GM19043 (cell line): ENCODE measurements at regions not wholly inside any gene's neighbourhood (a gene's known extent, or its start where the extent isn't known, plus 50 kb on each side); places are given as distances from the start of the nearest gene placed in this dataset.

Experiments used
- ATAC-seq: cut with Tn5 transposase; IDR thresholded peaks from one replicate; pipeline ENCODE4 v1.9.1; 2021; ENCODE audit warnings: low read depth; ENCODE audit not compliant: unreplicated experiment

DNA sequence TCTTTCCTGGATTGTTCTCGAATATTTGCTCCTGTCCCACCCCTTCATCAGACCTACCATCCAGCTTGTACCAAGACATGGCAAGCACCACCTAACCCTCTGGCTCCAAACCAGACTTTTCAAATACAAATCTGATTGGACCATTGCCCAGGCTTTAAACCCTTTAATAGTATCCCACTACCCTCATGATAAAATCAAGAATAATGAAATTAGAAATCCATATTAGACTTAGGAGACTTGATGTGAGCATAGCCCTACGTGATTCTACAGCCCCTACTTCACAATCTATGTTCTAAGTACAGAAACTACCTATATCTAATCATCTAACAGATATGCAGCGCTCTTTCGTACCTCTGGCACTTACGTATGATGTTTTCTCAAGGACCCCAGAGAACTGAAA lies 375.2 kb upstream of the CPEB2 start:
- no peak for ATAC-seq

DNA sequence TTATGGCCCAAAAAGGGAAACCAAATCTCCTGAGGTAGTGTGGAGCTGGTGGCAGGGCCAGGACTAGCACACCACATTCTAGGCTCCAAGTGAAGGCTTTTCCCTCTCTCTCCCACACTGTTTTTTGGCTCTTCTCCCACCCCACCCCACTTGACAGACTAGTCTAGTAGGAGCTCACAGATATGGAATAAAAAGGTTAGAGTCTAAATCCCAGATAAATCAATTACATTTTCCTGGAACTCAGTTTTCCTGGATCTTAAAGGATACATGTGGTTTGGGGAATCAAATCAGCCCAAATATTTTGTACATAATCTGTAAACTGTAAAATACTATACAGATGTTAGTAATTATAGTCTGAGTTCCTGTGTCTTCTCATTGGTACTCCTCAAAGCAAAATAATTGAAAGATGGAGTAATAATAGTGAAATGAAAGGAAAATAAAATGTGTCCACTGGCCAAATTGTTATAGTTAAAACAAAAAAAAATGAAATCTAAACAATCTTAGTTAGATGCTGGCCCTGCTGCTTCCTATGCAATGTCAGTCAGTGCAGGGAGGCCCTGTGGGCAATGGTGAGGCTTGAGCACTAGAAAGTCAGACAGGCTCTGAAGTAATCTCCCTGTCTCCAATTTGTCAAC lies 370.4 kb upstream of the CPEB2 start:
- no peak for ATAC-seq

DNA sequence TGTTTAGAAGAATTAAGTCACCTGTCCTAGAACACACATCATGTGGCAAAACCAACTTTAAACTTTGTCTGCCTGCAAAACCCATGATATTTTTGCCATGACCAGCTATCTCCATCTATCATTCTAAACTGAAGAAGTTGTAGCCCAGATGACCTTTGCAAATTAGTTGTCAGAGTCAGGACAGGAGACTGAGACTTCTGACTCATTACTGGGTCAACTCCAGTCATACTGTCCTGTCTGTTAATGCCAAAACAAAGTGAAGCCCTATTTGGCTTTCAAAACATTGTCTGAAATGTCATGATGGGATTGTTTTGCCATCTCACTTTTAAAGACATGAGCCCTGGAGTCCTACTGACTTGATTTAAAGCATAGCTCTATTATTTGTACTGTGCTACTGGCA lies 365.7 kb upstream of the CPEB2 start:
- no peak for ATAC-seq

DNA sequence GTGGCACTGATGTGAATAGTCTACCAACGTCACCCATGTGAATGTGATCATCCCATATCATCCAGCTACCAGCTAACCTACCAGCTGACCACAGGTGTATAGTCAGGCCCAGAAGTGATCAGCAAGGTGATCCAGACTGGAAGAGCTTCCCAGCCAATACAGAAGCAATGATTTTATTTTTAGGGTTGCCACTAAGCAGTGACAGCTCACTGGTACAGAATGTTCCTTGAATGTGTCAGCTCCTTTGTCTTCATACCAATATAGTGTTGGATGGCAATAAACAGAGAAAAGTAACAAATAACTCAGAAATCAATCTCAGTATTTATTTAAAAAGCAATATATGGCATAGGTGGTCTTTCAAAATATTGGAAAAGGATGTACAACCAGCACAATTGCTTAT lies 361.8 kb upstream of the CPEB2 start:
- ATAC-seq: no peak

DNA sequence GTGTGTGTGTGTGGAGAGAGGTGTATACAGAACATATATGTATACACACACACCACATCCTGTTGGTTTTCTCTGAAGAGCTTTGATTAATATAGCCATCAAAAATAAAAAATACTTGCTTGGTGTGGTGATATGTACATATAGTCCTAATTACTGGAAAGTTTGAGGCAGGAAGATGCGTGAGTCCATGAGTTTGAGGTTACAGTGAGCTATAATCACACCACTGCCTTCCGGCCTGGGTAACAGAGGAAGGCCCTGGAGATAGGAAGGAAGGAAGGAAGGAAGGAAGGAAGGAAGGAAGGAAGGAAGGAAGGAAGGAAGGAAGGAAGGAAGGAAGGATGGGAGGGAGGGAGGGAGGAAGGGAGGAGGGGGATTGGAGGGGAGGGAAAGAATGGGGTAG lies 360.4 kb upstream of the CPEB2 start:
- ATAC-seq: no peak

DNA sequence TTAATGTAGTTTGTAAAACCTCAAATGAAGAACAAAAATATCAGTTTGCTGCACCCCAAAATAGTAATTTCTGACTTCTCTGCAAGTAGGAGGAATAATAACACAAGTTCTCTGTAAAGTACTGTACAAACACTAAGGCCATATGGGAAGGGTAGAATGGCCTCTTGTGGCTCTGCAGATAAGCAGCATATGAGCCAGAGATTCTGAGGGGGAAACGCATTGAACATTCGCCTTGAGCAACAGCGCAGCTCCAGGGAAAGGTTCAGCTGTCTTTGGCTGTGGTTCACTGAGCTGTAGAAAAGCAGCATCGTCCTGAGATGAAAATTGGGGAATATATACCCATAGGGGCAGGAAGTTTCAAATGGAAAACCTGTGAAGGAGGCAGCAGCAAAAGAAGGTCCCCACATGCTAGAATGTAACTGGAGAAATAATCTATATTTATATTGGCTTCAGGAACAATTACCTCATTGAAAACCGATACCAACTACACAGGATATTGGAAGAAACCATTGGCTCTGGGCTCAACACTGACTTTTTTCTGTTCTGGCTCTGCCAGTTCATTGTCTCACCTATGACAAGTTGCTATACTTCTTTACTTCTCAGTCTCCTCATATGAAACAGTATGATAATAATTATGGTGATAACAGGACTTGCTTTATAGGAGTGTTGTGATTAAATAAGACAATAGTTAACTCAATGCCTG lies 357.6 kb upstream of the CPEB2 start:
- ATAC-seq: no peak

DNA sequence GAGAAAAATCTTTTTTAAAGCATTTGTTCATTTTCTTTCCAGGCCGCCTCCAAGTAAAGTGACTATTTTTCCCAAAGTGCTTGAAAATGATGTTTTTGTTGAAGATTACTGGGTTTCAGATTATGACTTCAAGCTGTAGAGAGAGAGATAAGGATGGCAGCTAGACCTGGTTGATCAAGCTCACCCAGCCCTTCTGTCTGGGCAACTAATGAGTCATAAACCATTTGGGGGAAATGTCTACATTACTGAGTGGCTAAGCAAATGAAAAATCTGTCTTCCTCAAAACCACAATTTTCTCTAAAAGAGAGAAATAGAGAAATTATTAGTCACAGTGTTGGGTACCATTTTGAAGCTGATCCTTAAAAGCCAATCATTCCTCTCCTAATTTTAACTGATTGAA lies 355.4 kb upstream of the CPEB2 start:
- no peak for ATAC-seq

DNA sequence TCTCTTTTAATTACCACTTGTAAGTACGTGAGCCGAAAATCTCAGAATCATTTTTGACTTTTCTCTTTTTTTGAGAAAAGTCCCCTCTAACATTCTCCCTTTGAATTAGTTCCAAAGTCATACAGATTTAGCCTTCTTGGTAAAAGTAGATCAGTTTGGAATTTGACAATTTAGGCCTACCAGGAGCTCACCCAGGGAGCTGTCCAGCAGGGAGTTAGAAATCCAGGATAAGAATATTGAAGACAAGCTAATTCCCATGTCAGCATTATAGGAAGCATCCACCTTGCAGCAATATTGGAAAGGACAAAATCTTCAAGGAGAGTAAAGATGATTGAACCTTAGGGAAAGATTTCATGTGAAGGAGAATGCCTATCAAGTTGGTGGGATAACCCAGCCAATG lies 352.2 kb upstream of the CPEB2 start:
- no peak for ATAC-seq

DNA sequence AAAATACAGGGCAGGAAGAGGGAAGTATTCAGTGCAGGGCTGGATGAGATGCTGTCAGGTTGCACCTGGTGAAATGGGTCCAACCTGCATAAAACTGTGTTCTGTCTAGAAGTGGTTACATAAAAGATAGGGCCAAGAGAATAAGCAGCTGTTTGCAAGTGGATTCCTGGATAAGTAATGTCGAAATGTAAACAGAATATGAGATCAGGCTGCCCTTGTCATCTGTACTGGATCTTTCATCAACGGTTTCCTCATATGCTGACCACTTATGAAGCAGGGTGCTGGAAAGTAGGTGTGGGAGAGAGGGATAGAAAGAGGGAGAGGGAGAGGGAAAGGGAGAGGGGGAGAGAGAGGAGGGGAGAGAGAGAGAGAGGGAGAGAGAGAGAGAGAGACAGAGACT lies 349.8 kb upstream of the CPEB2 start:
- ATAC-seq: no peak

DNA sequence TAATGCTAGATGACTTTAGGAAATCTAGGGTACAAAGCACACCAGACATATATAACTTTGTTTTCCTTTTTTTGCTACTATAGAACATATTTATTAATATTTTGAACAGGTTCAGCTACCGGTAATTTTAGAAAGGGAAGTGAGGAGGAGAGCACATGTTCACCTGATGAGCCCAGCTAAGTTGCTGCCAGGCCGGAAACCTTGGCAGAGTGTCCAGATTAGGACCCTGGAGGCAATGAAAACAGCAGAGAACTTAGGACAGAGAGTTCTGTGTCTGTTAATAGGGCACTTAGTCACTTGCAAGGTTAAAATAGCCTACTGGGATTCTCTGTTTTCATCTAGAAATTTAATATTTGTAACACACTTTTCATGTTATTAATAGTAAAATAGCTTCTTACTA lies 348.9 kb upstream of the CPEB2 start:
- ATAC-seq: no peak

DNA sequence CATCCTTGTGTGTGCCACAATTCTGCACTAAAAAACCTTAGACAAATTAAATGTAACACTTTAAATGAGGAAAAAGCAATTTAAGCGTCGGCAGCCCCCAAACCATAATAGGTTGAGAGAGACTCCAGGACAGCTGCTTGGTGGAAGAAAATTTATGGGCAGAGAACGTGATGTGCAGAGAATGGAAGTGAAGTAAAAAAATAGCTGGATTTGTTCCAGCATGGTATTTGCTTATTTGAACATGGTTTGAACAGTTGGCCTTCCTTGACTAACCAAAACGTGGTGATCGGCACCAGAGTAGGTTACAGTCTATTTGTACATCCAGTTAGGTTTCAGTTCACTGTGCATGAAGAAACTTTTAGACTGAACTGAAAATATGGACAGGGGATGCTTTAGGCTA lies 343.0 kb upstream of the CPEB2 start:
- no peak for ATAC-seq

DNA sequence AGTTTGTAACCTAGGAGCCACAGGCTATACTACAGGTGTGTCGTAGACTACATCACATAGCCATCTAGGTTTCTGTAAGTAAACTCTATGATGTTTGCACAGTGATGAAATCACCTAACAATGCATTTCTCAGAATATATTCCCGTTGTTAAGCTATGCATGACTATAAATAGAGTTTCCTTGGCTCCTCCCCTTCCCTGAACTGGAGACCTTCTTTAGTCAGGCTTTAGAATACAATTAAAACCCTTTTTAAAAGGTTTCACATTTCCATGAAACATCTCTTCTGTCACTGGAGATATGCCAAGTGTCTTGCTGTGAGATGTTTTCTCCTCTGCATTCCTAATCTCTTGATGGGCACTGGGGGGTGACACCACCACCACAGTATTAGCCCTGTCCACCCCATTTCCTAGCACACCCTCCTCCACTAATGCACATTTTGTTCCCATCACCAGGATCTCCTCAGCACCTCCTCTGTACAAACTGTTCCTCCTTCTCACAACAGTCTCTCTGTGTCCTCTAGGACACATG lies 334.6 kb upstream of the CPEB2 start:
- no peak for ATAC-seq

DNA sequence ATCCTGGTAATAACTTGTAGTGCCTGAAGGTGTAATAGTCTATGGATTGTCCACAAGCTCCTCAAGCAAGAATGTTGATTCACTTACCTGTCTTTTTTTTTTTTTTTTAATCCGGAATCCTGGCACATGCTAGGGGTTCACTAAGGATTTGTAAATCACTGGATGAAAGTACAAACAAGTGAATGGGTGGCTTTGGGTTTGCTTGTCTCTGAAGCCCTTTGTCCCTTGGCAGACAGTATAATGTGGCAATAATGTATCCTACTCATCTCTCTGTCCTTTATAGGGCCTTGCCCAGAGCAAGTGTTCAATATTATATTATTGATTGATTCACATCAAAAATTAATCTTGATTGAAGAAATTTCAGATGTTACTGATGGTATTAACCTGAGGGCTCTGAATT lies 334.0 kb upstream of the CPEB2 start:
- no peak for ATAC-seq

DNA sequence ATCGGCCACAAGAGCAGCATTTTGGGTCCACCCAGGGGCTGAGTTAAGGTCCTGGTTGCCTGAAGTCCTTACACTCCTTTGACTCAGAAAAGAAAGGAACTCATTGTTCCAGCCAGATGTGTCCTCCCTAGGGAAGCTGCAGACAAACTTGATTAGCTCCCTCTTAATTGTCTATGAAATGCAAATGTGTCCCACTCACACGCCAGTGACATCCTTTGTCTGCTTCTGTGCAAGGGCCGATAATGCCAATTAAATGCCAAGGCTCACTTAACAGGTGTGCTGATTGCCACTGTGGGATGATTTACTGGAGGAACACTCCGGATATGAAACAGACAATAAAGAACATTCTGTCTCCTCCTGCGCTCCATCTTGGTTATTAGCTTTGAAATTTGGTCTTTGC lies 332.9 kb upstream of the CPEB2 start:
- no peak for ATAC-seq

DNA sequence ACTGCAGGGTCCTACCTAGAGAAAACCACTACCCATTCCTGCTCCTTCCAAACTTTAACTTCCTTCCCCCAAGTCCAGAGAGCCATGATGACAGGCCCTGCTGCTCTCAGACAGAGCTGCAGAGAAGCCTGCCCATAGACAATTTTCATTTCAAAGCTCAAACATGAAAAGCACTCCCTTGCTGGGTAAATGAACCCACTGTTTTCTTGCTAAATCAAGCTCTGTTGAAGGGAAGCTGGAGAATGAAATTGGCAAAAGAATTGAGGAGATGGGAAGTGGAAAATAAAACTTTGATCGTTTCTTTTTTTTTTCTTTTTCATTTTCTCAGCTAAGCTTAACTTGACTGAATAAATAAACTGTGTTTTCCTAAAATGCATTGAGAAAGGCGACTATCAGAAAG lies 331.1 kb upstream of the CPEB2 start:
- no peak for ATAC-seq

DNA sequence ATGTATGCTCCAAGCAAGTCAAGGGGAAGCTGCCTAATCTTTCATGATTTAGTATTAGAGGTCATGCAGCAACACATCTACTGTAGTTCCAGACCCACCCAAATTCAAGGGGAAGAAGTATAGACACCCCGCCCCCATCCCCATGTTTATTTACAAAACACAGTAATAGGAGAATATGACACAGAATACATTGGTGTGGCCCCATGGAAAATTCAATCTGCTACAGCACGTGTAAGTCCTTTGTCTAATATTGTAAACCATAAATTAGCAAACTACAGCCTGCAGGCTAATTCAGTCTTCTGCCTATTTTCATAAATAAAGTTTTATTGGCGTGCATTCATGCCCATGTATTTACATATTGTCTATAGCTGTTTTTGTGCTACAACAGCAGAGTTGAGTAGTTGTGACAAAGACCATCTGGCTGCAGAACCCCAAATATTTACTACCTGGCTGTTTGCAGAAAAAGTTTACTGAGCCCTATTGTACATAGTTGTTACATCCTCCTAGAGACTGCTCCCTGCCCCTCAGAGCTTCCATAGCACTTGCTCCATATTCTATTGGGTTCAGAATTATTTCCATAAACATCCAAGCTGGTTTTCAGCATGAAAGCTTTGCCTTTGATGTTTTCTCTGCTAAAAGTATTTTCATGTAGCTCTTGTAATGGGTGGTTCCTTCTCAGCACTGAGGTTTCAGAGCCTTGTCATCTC lies 326.8 kb upstream of the CPEB2 start:
- no peak for ATAC-seq

DNA sequence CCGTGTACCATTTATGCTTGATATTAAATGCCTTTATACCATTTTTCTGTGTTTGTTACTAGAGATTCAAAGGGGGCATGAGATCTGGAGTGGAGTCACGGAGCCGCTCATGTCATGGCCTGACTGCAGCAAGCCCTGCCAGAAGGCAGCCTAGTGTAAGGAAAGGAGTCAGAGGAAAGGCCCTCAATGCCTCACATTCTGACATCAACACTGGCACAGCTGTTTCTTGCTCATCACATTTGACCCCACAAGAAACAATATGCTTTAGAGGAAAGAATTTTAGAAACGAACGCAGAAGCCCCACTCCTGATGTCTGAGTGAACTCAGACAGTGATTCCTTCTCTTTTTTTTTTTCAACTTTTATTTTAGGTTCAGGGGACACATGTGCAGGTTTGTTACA lies 322.4 kb upstream of the CPEB2 start:
- ATAC-seq: no peak

DNA sequence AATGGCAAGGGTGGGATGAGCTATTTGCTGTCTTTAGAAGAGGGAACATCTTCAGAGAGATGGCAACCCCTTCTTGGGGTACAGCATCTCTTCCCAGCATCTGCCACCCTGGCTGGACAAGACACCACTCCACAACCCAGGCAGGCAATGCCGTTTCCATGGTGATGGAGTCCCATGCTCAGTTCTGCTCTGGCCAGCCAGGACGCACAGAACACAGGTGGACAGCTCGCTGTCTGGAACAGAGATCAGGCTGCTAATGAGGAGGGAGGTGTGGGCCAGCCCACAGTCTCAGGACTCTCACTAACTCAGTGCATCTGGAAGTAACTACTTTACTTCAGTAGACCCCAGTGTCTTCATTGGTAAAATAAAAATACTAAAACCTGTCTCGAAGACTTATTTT lies 321.0 kb upstream of the CPEB2 start:
- ATAC-seq: no peak

DNA sequence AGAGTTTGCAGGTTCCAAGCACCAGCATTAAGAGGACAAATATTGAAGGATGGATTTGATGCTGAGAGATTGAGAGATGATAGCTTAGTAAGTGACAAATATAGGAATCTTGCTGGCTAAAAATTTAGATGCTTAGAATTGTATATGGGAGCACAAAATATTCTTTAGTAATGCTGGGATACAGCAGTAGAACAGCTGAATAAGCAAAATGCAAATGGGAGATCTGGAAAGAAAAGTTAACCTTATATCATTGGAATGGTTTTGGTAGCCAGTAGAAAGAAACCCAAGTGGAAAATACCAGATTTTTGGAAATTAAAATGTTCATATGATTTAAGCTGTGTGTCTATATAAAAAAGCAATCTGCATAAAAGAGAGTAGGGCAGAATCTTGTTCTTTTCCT lies 308.6 kb upstream of the CPEB2 start:
- no peak for ATAC-seq

DNA sequence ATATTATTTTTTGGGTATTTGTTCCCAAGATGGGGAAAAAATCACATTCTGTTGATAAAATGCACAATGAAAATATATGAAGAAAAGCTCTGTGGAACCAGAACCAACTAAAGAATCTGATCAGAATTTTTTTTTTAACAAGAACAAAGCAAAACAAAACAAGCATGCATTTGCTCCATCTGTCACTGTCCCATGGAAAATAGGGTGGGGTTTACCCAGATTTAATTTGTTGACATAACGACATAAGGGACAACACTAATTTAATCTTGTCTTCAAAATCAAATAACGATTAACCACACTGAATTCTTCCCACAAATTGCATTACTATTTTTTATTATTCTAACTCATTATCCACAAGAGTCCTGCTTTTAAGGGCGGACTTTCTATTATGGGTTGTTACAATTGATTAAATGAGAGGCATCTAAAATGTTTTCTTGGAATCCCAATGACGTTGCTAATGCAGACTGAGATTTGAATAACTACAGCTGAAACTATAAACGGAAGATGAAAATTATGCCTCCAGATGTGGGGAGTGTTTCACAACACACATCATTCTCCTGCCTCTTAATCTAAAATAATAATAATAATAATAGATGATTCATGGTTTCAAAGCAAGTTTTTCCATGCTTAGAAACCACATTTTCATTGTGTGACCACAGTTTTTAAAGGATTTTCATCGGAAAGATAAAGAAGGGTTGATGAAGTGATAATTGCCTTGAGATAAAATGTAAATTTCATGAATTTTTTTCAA lies 307.0 kb upstream of the CPEB2 start:
- ATAC-seq: no peak

DNA sequence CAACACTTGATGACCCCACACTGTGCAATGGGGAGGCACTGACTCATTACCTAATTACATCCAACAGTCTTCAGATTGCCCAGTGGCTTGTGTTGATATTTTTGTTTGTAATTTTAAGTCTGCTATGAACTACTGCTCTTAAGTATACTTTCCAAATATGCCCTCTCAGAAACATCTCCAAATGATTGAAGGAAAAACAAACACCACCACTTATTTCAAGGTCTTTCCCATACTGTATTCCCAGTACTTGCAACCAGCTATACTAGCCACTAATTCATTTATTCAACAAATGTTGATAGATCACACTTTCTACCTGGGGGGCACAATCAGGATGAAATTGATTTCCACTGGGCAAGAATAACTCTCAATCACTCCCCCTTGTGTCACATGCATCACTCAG lies 302.2 kb upstream of the CPEB2 start:
- no peak for ATAC-seq
